Fibroblast of villous mesenchyme (primary cell): ENCODE measurements at regions not wholly inside any gene's neighbourhood (a gene's known extent, or its start where the extent isn't known, plus 50 kb on each side); places are given as distances from the start of the nearest gene placed in this dataset.

ENCODE experiments used
- DNase-seq: peaks from one replicate; pipeline ENCODE4 v3.0.0-alpha.2; 2010; ENCODE audit warnings: low read depth
- H3K4me3 ChIP-seq: 2 replicates; pipeline ENCODE4 v1.5.1; 2011; ENCODE audit warnings: low read depth, mild to moderate bottlenecking, low read length
- TF ChIP-seq, protein P1 (sequence below): IDR thresholded peaks from 2 replicates; pipeline ENCODE4 v1.5.1; 2012; ENCODE audit warnings: low read depth, mild to moderate bottlenecking, low read length; ENCODE audit not compliant: insufficient read depth

- TF ChIP-seq, protein P1, sequence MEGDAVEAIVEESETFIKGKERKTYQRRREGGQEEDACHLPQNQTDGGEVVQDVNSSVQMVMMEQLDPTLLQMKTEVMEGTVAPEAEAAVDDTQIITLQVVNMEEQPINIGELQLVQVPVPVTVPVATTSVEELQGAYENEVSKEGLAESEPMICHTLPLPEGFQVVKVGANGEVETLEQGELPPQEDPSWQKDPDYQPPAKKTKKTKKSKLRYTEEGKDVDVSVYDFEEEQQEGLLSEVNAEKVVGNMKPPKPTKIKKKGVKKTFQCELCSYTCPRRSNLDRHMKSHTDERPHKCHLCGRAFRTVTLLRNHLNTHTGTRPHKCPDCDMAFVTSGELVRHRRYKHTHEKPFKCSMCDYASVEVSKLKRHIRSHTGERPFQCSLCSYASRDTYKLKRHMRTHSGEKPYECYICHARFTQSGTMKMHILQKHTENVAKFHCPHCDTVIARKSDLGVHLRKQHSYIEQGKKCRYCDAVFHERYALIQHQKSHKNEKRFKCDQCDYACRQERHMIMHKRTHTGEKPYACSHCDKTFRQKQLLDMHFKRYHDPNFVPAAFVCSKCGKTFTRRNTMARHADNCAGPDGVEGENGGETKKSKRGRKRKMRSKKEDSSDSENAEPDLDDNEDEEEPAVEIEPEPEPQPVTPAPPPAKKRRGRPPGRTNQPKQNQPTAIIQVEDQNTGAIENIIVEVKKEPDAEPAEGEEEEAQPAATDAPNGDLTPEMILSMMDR = no peak
- no peak for DNase-seq
- no peak overlapping the region for H3K4me3 ChIP-seq
Observed at GRCh38 chr15:61309617-61310016, 80.5 kb upstream of the RORA start.

GRCh38 chr15:61309031-61309511 lies 80.0 kb upstream of the RORA start:
- no peak for DNase-seq
- TF ChIP-seq, protein P1 = no peak
- no peak overlapping the region for H3K4me3 ChIP-seq

DNA sequence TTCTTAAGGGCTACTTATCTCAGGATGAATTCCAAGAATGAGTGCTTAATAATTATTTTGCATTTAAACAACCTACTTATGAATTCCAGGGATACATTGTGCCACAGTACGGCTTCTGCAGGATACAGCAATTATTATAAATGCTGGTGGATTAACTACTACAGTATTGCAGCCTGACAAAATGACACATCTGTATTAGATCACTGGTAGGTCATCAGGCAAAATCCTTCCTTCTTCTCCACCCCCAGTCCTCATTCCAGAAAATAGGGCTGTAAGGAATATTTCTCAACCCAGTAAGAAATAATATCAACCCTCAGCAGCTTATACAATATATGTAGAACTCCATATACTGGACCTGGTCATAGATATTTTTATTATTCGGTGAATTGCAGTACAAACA lies 79.3 kb upstream of the RORA start:
- H3K4me3 ChIP-seq = no peak overlapping the region
- TF ChIP-seq, protein P1 = no peak
- no peak for DNase-seq

DNA sequence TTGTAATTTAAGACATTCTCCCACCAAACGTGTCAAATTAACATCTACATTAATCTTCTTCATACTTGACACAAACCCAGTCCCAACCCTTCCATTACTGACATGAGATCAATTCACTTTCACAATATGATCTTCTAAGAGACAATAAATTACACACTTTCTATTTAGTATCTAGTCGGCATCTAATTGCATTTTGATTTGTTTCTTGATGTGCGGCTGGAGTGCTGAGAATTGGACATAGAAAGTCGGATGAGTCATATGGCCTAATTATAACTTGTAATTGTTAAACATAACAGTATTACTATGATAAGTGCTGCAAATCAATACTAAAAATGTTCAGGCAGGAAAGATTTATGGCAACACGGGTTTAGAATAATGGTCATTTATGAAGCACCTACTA lies 78.4 kb upstream of the RORA start:
- no peak for DNase-seq
- TF ChIP-seq, protein P1 = no peak

DNA sequence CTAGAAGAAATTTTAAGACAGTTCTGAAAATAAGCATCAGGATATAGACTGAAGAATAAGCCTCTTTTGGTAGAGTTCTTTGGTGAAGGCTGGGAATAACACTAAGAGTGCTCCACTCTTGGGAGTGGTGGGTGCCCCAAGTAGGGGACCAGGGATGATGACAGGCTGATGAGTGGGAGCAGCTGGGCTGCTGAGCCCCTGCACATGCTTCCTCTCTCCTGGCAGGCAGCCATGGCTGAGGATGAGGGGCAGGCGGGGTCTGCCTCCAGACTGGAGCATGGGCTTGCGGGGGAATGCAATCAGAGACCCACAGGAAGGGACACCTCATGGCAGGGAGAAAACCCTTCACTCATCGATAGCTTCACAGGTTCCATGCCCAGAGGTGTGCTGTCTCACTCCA lies 72.6 kb upstream of the RORA start:
- no peak overlapping the region for H3K4me3 ChIP-seq
- DNase-seq = no peak
- TF ChIP-seq, protein P1 = no peak

More for the DNA sequence above, 78.4 kb upstream of the RORA start:
- H3K4me3 ChIP-seq = no peak overlapping the region

GRCh38 chr15:61299075-61299763 lies 70.1 kb upstream of the RORA start:
- no peak for DNase-seq
- H3K4me3 ChIP-seq = no peak overlapping the region
- TF ChIP-seq, protein P1 = no peak

DNA sequence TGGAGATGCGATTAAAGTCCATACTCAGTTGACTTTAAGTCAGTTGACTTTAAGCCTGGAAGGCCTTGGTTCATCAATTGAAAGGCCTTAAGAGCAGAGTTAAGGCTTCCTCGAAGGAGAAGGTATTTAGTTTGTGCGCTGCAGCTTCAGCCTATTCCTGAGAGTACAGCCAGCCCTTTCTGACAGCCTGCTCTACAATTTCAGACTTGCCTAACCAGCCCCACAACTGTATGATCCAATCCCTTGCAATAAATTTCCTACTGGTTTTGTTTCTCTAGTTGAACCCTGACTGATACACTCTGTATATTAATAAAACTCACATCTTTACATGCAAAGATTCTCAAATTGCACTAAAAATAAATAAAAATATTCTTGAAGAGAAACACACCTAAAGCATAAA lies 66.1 kb upstream of the RORA start:
- H3K4me3 ChIP-seq = no peak overlapping the region
- no peak for DNase-seq
- TF ChIP-seq, protein P1 = no peak
